GM19468 (cell line): ENCODE measurements at regions not wholly inside any gene's neighbourhood (a gene's known extent, or its start where the extent isn't known, plus 50 kb on each side); places are given as distances from the start of the nearest gene placed in this dataset.

Experiments used
- ATAC-seq: cut with Tn5 transposase; IDR thresholded peaks from one replicate; pipeline ENCODE4 v1.9.1; 2021; ENCODE audit warnings: mild to moderate bottlenecking, moderate library complexity, moderate number of reproducible peaks; ENCODE audit not compliant: unreplicated experiment; ENCODE audit errors: extremely low read depth

DNA sequence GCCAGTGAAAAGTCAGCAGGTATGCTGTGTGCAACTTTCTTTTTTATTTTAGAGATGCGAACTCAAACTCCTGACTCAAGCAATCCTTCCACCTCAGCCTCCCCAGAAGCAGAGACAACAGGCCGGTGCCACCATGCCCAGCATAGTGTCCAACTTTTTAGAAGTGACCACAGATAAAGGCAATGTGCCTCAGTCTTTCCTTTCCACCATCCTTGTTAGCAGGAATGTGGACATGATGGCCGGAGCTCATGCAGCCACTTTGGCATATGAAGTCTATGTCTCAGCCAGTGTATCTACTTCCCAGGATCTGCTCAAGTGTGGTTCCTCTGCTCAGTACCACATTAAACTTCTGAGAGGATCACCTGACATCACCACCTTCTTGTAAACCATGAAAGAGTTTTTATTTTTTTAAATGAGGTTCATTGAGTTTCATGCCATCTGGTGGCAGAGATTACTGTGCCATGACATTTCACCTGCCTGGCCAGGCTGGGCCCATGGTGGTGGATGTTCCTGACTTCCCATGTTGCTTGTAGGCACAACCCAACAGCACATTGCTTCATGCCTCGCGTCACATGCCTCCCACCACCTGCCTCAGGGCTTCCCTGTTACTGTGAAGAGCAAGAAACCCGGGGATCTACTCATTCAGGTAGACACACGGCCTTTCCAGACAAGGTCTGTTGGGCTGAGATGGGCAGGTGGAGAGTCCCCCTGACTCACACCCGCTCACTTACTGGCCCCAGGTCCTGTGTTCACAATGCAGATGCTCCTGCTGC lies 216.5 kb downstream of the LY86 start:
- ATAC-seq, result no peak

GRCh38 chr6:6806844-6807518 lies 218.5 kb downstream of the LY86 start:
- no peak for ATAC-seq

DNA sequence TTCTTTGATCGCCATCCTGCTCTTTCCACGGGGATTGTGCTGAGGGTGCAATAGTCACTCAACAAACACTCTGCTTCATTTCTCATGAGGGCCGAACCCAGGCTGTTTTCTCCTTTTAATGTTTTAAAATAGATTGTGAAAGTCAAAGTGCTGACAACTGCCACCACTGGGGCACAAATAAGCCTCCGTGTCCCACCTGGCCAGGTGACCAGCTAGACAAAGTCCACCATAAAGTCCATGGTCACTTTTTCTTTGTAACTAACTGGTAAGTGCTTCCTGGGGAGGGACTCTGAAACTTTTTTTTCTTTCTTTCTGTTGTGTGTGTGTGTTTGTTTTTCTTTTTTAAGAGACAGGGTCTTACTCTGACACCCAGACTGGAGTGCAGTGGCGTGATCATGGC lies 219.8 kb downstream of the LY86 start:
- ATAC-seq, result no peak

- no peak for ATAC-seq
Measured at GRCh38 chr6:6808915-6809314, 220.4 kb downstream of the LY86 start.

- ATAC-seq, result no peak
Measured at GRCh38 chr6:6810727-6811126, 222.2 kb downstream of the LY86 start.

- no peak for ATAC-seq
Measured at GRCh38 chr6:6811128-6812009, 222.8 kb downstream of the LY86 start.

GRCh38 chr6:6812427-6812826 lies 223.9 kb downstream of the LY86 start:
- ATAC-seq, result no peak

DNA sequence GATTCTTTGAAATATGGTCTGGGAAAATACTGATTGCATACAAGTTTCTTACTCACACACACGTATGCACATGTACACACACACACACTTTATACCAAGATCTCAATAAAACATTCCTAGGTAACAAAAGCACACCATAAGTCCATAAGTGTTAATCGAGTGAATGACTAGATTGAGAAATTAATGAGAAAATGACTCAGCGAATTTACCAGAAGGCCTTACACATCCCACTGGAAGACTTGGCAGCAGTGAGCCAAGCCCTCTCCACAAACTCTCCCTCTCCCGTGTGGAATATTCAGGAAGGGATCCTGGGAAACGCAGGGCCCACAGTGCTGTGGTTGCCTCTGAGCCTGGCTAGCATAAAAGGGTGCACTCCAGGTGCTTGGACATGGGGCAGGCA lies 227.2 kb downstream of the LY86 start:
- ATAC-seq, result no peak

GRCh38 chr6:6816716-6817115 lies 228.2 kb downstream of the LY86 start:
- ATAC-seq, result no peak

- ATAC-seq, result no peak
Measured at GRCh38 chr6:6818078-6818639, 229.6 kb downstream of the LY86 start.

DNA sequence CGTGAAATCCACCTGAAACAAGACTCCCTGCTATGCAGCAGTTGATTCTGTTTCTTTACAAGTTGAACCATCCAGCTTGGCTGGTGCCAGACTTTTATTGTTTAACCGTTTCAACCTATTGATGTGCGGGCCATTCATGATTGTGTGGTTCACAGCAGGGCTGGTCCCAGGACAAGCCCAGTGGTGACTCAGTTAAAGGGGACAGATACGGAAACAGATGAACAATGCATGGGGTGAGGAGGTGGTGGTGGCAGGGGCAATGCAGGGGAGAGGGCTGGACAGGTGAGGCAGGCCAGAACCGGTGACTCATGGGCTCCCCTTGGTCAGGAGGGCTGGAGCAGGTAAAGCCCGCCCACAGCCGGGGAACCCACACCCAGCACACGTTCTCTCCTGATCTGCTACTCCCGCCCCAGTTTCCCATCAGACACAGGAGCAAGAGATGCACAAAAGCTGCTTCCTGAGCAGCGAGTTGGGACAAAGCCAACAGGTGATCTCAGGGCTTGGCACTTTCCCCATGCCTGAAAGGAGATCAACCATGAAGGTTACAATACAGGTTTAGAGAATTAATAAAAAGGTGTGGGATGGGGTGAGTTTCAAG lies 232.2 kb downstream of the LY86 start:
- ATAC-seq, result no peak

- no peak for ATAC-seq
Measured at GRCh38 chr6:6821639-6822261, 233.2 kb downstream of the LY86 start.

GRCh38 chr6:6823030-6823429 lies 234.5 kb downstream of the LY86 start:
- ATAC-seq, result no peak

- no peak for ATAC-seq
Measured at GRCh38 chr6:6823568-6824224, 235.2 kb downstream of the LY86 start.

DNA sequence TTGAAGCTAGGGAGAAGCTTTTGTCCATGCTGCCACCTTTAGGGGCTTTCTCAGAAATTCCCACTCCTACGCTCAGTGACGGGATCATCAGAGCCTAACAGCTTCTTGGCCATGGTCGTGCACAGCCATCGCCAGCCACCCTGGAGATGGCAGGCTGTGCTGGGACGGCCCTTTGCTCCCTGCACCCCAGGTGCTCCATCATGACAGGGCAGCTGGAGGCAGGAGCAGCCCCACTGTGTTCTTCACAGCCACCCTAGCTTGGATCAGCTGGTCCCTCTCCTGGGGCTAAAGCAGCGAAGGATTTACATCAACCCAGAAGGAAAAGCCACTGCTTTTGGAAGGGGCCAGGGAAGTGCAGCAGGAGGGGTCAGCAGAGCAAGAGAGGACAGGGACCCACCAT lies 235.9 kb downstream of the LY86 start:
- ATAC-seq, result no peak

- no peak for ATAC-seq
Measured at GRCh38 chr6:6825193-6825784, 236.8 kb downstream of the LY86 start.

- peak; percentile 80 for ATAC-seq
Measured at GRCh38 chr6:6826095-6826901, 237.8 kb downstream of the LY86 start.

DNA sequence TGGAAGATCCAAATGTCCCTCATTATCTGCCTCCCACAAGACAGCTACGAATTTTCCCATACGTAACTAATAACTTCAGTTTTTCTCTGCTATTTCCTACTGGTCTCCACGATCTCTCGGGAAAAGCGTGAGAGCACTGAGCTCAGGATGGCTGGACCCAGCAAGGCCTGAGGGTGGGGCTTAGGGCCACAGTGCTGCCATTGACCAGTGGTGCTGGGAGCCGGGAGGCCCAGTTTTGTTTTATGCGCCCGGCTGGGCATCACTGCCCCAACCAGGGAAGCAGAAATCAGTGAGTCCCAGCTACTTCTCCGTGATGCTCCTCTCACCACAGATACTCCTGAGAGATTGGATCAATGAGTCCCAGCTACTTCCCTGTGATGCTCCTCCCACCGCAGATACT lies 238.4 kb downstream of the LY86 start:
- ATAC-seq, result no peak
